HG03575 (cell line): ENCODE measurements at regions not wholly inside any gene's neighbourhood (a gene's known extent, or its start where the extent isn't known, plus 50 kb on each side); places are given as distances from the start of the nearest gene placed in this dataset.

Source experiments
- ATAC-seq: cut with Tn5 transposase; IDR thresholded peaks from one replicate; pipeline ENCODE4 v1.9.1; 2021; ENCODE audit not compliant: unreplicated experiment, insufficient number of reproducible peaks, low FRiP score; ENCODE audit errors: extremely low read depth

DNA sequence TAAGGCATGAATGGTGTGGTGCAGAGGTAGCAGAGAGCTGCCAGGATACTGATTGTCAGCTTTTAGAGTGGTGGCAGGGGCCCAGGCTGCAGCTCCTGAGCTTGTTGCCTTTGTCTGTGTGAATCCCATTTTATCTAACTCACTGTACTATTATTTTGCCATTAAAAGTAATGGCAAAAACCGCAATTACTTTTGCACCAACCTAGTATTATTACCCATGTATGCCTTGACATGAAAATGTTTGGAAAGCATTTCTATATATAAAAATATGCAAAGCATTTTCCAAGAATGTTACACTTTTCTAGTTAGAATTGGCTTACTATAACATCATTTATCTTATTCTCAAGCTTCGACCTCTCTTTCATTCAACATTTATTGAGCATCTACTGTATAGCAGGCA, 308.1 kb upstream of the MYOCD start:
- ATAC-seq = no peak

- ATAC-seq = no peak
These were observed 307.2 kb upstream of the MYOCD start for GRCh38 chr17:12358477-12358876.

- ATAC-seq = no peak
These were observed 302.7 kb upstream of the MYOCD start for GRCh38 chr17:12362853-12363455.

GRCh38 chr17:12365805-12366204, 299.9 kb upstream of the MYOCD start:
- no peak for ATAC-seq

- no peak for ATAC-seq
These were observed 296.6 kb upstream of the MYOCD start for GRCh38 chr17:12369065-12369464.

DNA sequence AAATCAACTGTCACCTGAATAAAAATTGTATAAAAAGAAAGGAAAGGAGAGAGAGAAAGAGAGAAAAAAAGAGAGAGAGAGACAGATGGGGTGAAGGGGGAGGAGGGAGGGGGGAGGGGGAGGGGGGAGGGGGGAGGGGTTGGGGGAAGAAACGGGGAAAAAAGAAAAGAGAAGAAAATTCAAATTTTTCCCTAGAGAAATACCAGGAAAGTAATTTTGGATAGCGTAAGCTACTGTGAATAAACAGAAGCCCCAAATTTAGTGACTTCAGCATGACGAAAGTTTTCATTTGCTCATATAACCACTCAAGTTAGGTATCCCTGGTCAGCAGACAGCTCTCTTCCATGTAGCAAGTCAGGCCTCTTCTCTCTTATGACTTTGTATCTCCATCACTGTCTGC, 289.4 kb upstream of the MYOCD start:
- no peak for ATAC-seq

GRCh38 chr17:12386225-12386624, 279.5 kb upstream of the MYOCD start:
- ATAC-seq = no peak

DNA sequence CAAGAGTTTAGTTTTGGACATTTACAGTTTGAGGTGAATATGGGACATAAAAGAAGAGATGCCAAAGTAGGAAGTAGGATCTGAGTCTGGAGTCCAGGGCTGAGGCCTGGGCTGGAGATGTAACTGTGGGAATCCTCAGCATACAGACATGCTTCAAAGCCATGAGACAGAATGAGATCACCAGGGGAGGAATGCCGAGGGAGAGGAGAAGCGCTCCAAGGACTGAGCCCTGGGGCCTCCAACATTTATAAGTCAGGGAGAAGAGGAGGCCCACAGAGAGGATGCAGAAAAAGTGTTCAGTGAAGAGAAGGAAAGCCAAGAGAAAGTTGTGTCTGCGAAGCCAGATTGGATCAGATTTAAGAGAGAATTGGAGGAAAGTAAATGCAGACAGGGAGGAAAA, 277.5 kb upstream of the MYOCD start:
- no peak for ATAC-seq

DNA sequence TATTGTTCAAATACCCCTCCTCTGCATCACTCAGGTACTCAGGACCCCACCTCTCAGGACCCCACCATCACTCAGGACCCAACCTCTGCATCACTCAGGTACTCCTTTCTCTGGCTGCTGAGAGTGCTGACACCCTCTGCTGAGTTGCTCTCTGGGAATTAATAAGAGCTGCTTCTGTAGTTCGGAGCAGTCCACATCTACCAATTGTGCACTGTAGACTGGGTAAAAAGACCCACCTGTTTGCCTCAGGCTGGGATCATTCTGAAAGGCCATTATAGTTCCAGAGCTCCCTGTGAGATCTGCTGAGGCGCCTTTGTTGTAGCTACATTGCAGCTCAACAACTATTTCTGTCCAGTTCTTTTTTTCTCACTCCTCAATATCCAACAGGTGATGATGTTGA, 276.3 kb upstream of the MYOCD start:
- ATAC-seq = no peak

GRCh38 chr17:12390631-12391030, 275.1 kb upstream of the MYOCD start:
- no peak for ATAC-seq

- no peak for ATAC-seq
These were observed 274.2 kb upstream of the MYOCD start for GRCh38 chr17:12391468-12391867.

DNA sequence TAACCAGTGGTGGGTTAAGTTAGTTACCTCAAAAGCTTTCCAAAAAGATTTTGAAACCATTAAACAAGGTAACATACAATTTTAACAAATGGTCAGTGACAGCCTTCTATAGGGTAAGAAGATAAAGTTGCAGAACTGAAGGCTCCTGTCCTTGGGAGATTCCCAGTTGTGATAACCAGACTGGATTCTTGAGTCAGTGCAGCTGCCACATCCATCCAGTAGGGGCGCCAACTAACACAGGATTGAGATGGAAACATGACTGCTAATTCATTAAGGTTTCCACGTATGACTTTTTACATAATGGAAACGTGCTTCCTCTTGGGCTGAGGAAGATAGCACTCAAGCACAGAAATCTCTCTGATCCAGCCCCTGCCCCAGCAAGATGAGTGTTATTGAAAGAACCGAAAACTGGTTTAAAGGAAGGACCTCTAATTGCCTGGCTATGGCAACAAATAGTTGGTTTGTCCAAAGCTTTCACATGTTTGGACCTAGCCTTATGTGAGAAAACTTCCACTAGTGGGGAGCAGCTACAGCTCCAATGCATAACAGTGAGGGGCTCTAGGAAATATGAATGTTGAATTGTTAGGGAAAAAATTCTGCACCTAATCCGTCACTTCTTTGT, 269.8 kb upstream of the MYOCD start:
- ATAC-seq = no peak

DNA sequence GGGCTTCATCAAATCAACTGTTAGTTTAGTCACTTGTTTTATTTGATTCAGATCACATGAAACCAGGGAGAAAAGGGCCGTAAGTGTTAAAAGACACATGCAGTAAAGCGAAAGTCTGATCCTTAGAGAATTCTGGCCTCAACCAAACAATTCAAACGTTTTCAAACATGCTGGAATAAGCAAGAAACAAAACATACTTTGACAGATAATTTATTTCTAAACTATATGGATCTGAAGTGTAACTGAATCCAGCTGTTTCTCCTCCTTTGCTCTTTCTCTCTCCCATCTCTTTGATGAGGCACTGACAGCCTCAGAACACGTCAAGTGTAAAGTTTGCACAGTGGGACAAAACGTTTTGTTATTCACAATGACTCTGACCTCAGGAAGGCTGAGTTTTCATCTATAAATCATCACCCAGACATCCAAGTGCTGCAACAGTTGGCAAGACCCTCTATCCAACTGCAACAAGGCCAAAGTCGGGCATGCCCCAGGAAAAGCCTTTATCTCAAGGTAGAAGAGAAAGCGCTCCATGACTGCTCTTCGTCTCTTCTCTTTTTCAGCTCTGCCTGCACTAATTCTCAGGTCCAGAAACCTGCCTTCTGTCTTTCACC, 267.1 kb upstream of the MYOCD start:
- no peak for ATAC-seq

DNA sequence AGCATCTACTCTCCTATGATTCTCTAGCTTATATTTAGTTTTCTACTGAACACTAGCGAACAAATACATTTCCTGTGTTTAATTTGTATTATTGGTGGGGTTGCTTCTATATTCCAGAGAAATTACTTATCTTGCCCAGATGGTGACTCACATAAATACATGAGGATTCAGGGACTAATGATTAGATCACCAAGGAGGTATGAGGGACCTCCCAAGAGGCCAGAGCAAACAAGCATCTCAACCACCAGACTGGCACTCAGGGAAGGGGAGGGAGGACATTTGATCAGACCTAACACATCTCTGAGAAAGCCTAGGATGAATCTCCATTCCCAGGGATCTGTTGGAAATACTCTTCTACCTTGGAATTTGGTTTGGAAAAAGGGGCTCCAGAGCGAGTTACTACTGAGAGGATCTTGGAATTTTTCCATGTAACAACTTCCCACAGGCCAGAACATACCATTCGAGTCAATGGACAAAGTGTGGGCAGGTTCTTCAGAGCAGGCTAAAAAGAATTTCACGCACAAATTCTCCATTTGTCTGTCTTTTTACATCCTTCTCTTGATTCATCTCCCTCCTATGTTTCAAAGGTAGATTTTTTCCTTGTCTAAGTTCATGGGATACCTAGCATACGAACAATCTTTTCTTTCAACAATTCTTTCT, 262.6 kb upstream of the MYOCD start:
- ATAC-seq = no peak

- no peak for ATAC-seq
These were observed 261.8 kb upstream of the MYOCD start for GRCh38 chr17:12403881-12404398.

GRCh38 chr17:12406623-12407215, 259.0 kb upstream of the MYOCD start:
- no peak for ATAC-seq

- no peak for ATAC-seq
These were observed 258.0 kb upstream of the MYOCD start for GRCh38 chr17:12407495-12408252.

DNA sequence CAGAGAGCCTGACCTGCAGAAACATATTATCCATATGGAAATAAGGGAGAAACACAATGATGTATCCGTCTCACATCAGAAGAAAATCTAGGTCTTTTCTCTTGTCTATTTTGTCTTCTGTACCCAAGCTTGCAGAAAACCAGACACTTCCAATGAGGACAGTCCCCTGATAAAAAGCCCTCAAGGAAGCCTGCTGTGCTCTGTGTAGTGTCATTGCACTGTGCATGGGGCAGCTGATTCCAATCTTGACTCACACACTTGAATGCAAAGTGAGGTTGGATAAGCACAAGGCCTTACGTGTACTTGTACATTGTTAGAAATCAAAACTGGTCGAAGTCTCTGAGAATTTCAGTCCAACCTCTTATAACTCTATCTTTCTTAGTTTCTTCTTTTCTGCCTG, 256.6 kb upstream of the MYOCD start:
- no peak for ATAC-seq

DNA sequence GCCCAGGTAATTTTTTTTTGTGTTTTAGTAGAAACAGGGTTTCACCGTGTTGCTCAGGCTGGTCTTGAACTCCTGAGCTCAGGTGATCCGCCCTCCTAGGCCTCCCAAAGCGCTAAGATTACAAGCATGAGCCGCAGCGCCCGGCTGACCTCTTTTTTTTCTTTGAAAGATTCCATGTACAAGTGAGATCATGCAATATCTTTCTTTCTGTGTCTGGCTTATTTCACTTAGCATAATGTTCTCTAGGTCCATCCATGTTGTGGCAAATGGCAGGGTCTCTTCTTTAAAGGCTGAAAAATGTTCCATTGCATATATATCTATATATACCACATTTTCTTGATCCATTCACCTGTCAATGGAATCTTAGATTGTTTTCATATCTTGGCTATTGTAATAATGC, 255.0 kb upstream of the MYOCD start:
- ATAC-seq = no peak
